GM10248 (cell line): ENCODE measurements at regions not wholly inside any gene's neighbourhood (a gene's known extent, or its start where the extent isn't known, plus 50 kb on each side); places are given as distances from the start of the nearest gene placed in this dataset.

Source experiments
- CTCF ChIA-PET: fragments of 300-600 bp; sonication (Branson Sonifier 250); formaldehyde crosslinking; extraction: SDS; loops from one replicate; lab custom pipeline; 2021; ENCODE audit warnings: antibody characterized with exemption; lab: Yijun Ruan, JAX
- POLR2A ChIA-PET: fragments of 350-650 bp; sonication (Branson Sonifier 250); formaldehyde crosslinking; extraction: SDS; loops from one replicate; lab custom pipeline; 2020; ENCODE audit warnings: antibody characterized with exemption; lab: Yijun Ruan, JAX
- DNase-seq: peaks from one replicate; pipeline ENCODE4 v3.0.0; 2012; ENCODE audit errors: extremely low spot score
- CTCF ChIP-seq: IDR thresholded peaks from 2 replicates; pipeline ENCODE4 v1.5.1; 2012; ENCODE audit warnings: mild to moderate bottlenecking, low read depth; ENCODE audit errors: extremely low read depth, missing control alignments, control extremely low read depth

GRCh38 chr6:96381246-96381645 lies 140.4 kb upstream of the UFL1 start:
- DNase-seq, result no peak
- ChIA-PET POLR2A (no interaction called here), CTCF (interaction anchor here (1.0 to 1.5 kb wide), 2 partner anchors 12 to 14 kb away, joined by 3 to 4 read pairs; no protein-coding TSS in a partner anchor)
- no peak for TF ChIP-seq CTCF

- DNase-seq, result no peak
- no peak for TF ChIP-seq CTCF
- CTCF ChIA-PET, result interaction anchor here (0.9 to 1.1 kb wide), 2 partner anchors 19 to 25 kb away, joined by 3 read pairs; no protein-coding TSS in a partner anchor
- POLR2A ChIA-PET, result no interaction called here
Observed at GRCh38 chr6:96391776-96392360, 129.7 kb upstream of the UFL1 start.

GRCh38 chr6:96394727-96395126 lies 126.9 kb upstream of the UFL1 start:
- peak; percentile 35 for TF ChIP-seq CTCF
- CTCF ChIA-PET, result no interaction called here
- POLR2A ChIA-PET, result no interaction called here
- DNase-seq, result no peak

- no peak for TF ChIP-seq CTCF
- DNase-seq, result no peak
- CTCF ChIA-PET, result interaction anchor here (1.4 kb wide), 1 partner anchor 14 kb away, joined by 3 read pairs; no protein-coding TSS in a partner anchor
- POLR2A ChIA-PET, result no interaction called here
Observed at GRCh38 chr6:96410467-96410866, 111.1 kb upstream of the UFL1 start.

- DNase-seq, result no peak
- CTCF ChIA-PET, result interaction anchor here (1.0 kb wide), 1 partner anchor 9 kb away, joined by 3 read pairs; no protein-coding TSS in a partner anchor
- POLR2A ChIA-PET, result no interaction called here
Observed at GRCh38 chr6:96420294-96420693, 101.3 kb upstream of the UFL1 start.

GRCh38 chr6:96433950-96434349 lies 87.7 kb upstream of the UFL1 start:
- POLR2A ChIA-PET, result no interaction called here
- CTCF ChIA-PET, result no interaction called here
- TF ChIP-seq CTCF, result no peak
- no peak for DNase-seq

More at GRCh38 chr6:96420294-96420693, 101.3 kb upstream of the UFL1 start:
- TF ChIP-seq CTCF, result no peak
